Inflammatory macrophage treated with lipopolysaccharide for 4 hours (primary cell): ENCODE measurements at regions not wholly inside any gene's neighbourhood (a gene's known extent, or its start where the extent isn't known, plus 50 kb on each side); places are given as distances from the start of the nearest gene placed in this dataset.
"Not testable (repeated sequence)": the region's sequence is repeated elsewhere in the genome, so short reads cannot be mapped to it uniquely, and the experiment has no call there.

Experiments
- DNase-seq: peaks from one replicate; pipeline ENCODE4 v3.0.0-alpha.2; 2020

GRCh38 chr7:73244782-73245311 lies 63.8 kb downstream of the NSUN5 start:
- peak; percentile 0 for DNase-seq

GRCh38 chr7:73234994-73235717 lies 73.5 kb downstream of the NSUN5 start:
- DNase-seq: not testable (repeated sequence)

- not testable (repeated sequence) for DNase-seq
Observed at GRCh38 chr7:73225745-73226144, 82.9 kb downstream of the NSUN5 start.

DNA sequence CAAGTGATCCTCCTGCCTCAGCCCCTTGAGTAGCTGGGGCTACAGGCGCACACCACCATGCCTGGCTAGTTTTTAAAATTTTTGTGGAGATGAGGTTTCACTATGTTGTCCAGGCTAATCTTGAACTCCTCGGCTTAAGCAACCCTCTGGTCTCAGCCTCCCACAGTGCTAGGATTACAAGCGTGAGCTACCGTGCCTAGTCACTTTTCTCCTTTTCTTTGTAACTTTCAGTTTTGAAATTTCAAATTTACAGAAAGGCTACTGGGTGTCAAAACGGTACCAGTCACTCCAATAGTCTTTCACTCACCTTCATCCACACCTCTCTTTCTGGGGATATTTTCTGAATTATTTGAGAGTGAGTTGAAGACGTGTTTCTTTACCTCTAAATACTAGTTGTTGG lies 86.9 kb downstream of the NSUN5 start:
- not testable (repeated sequence) for DNase-seq

- DNase-seq: not testable (repeated sequence)
Observed at GRCh38 chr7:73220766-73221370, 87.8 kb downstream of the NSUN5 start.

GRCh38 chr7:73220357-73220756 lies 88.3 kb downstream of the NSUN5 start:
- DNase-seq: not testable (repeated sequence)

- not testable (repeated sequence) for DNase-seq
Observed at GRCh38 chr7:73218802-73219201, 89.8 kb downstream of the NSUN5 start.

DNA sequence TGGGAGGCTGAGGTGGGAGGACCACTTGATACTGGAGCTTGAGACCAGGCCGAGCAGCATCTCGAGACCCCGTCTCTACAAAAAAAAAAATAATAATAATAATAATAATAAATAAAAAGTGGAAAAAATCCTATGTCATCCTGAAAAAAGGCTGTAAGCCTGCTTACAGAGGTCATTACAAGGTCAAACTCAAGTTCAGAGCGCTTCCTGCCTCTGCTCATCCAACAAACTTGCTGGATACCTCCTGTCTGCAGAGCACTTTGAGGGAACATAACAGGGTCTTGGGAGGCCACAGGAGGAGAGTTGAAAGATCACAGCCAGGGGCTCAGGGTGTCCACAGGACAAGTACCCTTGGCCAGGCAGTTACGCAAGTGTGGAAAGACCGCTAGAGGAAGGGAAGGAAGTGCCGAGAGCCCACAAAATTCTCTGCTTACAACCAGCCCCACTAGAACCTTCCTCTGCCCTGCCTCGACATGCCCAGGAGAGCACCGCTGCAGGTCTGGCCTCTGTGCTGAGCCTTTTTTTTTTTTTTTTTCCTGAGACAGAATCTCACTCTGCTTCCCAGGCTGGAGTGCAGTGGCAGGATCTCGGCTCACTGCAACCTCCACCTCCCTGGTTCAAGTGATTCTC lies 92.5 kb downstream of the NSUN5 start:
- not testable (repeated sequence) for DNase-seq

DNA sequence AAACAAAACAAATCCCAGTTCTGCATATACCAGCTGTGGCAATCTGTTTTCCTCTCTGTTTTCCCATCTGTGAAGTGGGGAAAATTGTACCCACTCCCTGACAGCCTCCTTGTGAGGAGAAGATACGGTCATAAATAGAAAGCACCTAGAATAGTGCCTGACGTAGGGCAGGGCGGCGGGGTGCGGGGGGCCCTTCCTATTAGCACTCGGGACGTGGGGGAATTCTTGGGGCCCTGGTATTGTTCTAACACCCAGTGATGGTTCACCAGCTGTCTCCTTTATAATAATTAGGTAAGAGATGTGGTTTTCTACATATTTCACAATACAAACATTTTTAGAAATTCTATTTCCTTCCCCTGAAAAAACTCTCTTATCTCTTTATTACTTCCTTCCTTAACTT lies 93.4 kb downstream of the NSUN5 start:
- DNase-seq: not testable (repeated sequence)

DNA sequence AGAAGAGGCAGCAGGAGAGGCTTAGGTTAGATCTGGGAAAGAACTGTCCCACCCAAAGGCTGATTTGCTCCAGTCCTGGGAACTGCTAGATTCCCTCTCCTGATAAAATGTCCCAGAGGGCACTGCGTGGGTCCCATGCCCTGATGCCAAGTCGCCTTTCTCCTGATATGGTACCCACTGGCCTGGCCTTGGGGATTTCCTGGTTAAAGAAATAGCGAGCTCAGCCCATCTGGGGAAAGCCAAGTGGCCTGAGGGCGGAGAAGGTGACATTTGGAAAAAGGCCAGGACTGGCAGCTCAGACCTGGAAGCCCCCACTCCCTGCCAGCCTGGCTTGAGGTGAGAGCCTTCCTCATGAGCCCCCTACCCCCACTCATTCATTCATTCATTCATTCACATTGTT lies 94.2 kb downstream of the NSUN5 start:
- DNase-seq: peak; percentile 74

- not testable (repeated sequence) for DNase-seq
Observed at GRCh38 chr7:73213076-73213475, 95.5 kb downstream of the NSUN5 start.

DNA sequence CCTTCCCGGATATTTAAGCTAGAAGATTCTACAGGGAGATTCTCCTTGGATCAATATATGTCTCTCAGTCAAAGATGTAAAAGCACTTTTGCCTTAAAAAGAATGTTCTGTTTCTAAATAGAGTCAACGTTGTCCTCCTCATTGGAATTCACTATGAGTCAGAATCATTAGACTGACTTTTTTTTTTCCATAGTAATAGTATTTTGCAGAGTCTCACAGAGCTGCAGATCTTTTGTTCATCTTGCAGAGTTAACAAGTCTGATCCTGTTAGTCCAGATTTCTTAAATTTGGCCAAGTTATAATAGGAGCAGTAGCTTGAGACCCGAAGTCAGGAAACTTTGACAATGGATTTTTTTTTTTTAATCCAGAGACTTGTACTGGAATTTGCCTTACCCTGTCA lies 103.0 kb downstream of the NSUN5 start:
- not testable (repeated sequence) for DNase-seq

GRCh38 chr7:73204898-73205297 lies 103.7 kb downstream of the NSUN5 start:
- peak; percentile 0 for DNase-seq

GRCh38 chr7:73203312-73203711 lies 105.3 kb downstream of the NSUN5 start:
- DNase-seq: not testable (repeated sequence)

- DNase-seq: not testable (repeated sequence)
Observed at GRCh38 chr7:73201264-73201663, 107.4 kb downstream of the NSUN5 start.

DNA sequence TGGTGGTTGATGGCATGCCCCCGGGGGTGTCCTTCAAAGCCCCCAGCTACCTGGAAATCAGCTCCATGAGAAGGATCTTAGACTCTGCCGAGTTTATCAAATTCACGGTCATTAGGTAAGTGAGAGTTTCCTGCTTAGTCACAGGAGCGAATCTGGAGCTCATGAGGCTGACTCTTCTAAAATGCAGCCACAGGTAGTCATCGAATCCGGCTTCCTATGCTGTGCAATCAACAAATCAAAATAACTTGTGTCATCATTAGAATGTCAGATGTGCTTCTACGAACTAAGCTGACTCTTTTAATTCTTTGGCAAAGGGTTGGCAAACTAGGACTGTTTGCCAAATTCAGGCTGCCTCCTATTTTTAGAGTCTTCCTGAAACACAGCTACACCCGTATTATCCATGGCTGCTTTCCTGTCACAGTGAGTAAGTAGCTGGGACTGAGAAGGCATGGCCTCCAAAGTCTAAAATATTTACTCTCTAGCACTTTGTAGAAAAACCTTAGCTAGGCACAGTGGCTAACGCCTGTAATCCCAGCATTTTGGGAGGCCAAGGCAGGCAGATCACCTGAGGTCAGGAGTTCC lies 108.0 kb downstream of the NSUN5 start:
- DNase-seq: not testable (repeated sequence)

DNA sequence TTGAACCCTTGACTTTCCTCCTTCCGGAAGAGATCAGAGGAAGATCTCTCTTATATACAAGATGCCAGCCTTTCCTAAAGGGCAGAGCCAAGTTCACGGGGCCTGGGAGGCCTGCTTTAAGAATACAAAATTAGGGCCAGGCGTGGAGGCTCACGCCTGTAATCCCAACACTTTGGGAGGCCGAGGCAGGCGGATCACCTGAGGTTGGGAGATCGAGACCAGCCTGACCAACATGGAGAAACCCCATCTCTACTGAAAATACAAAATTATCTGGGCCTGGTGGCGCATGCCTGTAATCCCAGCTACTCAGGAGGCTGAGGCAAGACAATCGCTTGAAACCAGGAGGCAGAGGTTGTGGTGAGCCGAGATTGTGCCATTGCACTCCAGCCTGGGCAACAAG lies 108.2 kb upstream of the SPDYE9 start:
- not testable (repeated sequence) for DNase-seq

DNA sequence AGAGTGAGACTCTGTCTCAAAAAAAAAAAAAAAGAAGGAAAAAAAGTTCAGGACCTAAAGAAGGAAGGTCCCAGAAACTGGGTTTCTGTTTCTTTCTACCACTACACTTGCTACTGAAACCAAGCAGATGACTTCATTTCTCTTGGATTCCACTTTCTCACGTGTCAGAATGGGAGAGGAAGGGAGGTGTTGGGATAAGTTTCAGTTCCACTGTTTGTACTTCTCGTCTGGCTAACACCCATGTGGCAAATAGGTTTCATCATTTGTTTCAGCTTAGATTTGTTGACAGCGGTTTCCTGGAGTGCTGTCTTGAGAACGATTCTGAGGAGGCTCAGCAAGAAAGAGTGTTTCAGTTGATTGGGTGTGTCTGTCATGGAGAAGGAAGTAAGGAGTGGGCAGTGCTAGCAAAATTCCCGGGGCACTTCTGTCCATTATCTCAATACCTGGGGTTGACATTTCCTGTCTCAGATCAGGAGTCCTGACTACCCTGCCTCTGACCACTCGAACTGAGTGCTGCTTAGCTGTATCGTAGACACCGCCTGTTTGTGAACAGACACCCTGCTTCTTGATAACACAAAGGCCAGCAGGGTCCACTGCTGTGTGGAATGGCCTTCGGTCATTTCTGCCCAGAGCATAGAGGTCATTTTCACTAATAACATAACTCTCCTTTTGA lies 104.8 kb upstream of the SPDYE9 start:
- not testable (repeated sequence) for DNase-seq

GRCh38 chr7:73188287-73188686 lies 102.4 kb upstream of the SPDYE9 start:
- DNase-seq: not testable (repeated sequence)

DNA sequence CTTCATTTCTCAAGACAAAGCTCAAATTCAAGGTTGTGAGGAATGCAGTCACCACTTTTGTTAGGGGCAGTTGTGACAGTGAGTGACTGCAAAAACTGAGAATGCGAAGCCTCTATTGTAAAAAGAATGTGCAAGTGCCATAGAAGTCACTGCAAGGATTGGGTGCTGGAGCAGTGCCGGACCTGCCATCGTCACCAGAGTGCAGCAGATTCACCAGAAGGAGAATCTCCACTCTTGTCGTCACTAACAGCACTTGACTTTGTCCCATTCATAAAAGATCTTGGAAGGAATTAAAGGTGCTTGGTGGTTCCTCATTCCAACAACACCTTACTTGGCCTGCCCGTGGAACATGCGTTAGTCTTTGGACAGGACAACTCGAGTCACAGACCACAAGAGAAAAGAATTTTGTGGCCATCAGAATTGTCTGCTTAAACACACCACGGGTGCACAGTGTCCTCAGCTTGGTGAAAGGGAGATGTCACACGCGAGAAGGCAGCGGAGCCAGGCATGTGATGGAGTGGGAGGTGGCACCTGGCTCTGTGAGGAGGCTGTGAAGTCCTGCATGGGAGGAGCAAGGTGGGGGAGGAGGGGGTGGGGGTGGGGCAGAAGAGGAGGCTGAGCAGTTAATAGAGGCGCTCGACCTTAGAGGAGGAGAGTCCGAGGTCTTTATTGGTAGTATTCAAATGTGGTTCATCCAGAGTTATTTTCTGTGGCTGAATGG lies 100.9 kb upstream of the SPDYE9 start:
- not testable (repeated sequence) for DNase-seq

DNA sequence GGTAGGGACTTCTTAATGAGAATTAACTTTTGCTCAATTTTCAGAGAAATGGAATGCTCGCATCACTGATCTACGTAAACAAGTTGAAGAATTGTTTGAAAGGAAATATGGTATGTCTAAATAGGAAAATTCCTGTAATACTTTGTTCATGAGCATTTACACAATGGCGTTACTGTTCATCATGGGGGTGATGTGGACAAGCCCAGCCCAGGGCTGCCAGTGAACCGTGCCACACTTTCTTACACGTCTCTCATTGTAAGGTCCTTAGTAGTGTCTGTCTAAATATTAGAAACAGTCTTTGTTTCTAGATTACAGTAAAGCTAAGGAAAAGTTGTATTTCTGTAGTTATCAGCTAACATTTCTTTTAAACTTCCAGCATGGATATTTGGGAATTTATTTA lies 91.0 kb upstream of the SPDYE9 start:
- not testable (repeated sequence) for DNase-seq

DNA sequence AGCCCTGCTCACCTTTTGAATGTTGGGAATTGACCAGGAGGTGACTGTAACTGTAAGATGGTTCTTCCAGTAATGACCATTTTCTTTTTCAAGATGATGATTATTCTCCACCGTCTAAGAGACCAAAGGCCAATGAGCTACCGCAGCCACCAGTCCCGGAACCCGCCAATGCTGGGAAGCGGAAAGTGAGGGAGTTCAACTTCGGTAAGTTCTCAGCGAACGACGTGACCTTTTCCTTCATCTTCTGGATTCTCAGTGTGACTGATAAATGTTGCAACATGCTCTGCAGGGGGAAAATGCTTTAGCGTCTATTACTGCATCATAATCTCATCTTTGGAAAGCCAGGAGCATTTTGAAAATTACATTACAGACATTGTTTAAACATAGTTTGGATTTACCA lies 89.5 kb upstream of the SPDYE9 start:
- not testable (repeated sequence) for DNase-seq
